ENCODE measurements at regions not wholly inside any gene's neighbourhood (a gene's known extent, or its start where the extent isn't known, plus 50 kb on each side); places are given as distances from the start of the nearest gene placed in this dataset.

GRCh38 chr10:128777342-128777741 is 651.1 kb upstream of the MKI67 start:
- FAIRE-seq = no peak

- no peak for FAIRE-seq
Observed at GRCh38 chr10:128779416-128779815, 653.2 kb upstream of the MKI67 start.

- no peak for FAIRE-seq
Observed at GRCh38 chr10:128780156-128780761, 654.0 kb upstream of the MKI67 start.

- FAIRE-seq = no peak
Observed at GRCh38 chr10:128781637-128782036, 655.4 kb upstream of the MKI67 start.

- FAIRE-seq = no peak
Observed at GRCh38 chr10:128784444-128784843, 658.2 kb upstream of the MKI67 start.

- FAIRE-seq = no peak
Observed at GRCh38 chr10:128792426-128793140, 666.4 kb upstream of the MKI67 start.

GRCh38 chr10:128793726-128794655 is 667.8 kb upstream of the MKI67 start:
- no peak for FAIRE-seq

- no peak for FAIRE-seq
Observed at GRCh38 chr10:128796396-128796912, 670.2 kb upstream of the MKI67 start.

GRCh38 chr10:128802062-128802461 is 665.0 kb upstream of the MGMT start:
- no peak for FAIRE-seq

GRCh38 chr10:128803790-128804189 is 663.3 kb upstream of the MGMT start:
- FAIRE-seq = no peak

GRCh38 chr10:128804411-128804810 is 662.6 kb upstream of the MGMT start:
- no peak for FAIRE-seq

GRCh38 chr10:128808921-128809440 is 658.1 kb upstream of the MGMT start:
- FAIRE-seq = no peak

GRCh38 chr10:128811511-128811910 is 655.5 kb upstream of the MGMT start:
- FAIRE-seq = no peak

- no peak for FAIRE-seq
Observed at GRCh38 chr10:128812000-128812399, 655.0 kb upstream of the MGMT start.

- FAIRE-seq = no peak
Observed at GRCh38 chr10:128813574-128813973, 653.5 kb upstream of the MGMT start.

- FAIRE-seq = no peak
Observed at GRCh38 chr10:128814024-128814423, 653.0 kb upstream of the MGMT start.

GRCh38 chr10:128814782-128815181 is 652.3 kb upstream of the MGMT start:
- no peak for FAIRE-seq

GRCh38 chr10:128816726-128817125 is 650.3 kb upstream of the MGMT start:
- no peak for FAIRE-seq

GRCh38 chr10:128817636-128818035 is 649.4 kb upstream of the MGMT start:
- FAIRE-seq = no peak

- FAIRE-seq = no peak
Observed at GRCh38 chr10:128820663-128821062, 646.4 kb upstream of the MGMT start.

- FAIRE-seq = no peak
Observed at GRCh38 chr10:128823201-128823600, 643.8 kb upstream of the MGMT start.

- no peak for FAIRE-seq
Observed at GRCh38 chr10:128825626-128826025, 641.4 kb upstream of the MGMT start.

GRCh38 chr10:128833671-128834070 is 633.4 kb upstream of the MGMT start:
- FAIRE-seq = no peak

Data from endometrium (tissue), 2 donors.